ENCODE measurements at regions not wholly inside any gene's neighbourhood (a gene's known extent, or its start where the extent isn't known, plus 50 kb on each side); places are given as distances from the start of the nearest gene placed in this dataset.

- ChIA-PET CTCF (no interaction called here), POLR2A (no interaction called here)
- ATAC-seq (ENCODE audit: low read depth) = no peak
- no peaks in the 10 kb centered on the region for H3K9me3 Mint-ChIP-seq
- intact Hi-C loops (cut with micrococcal nuclease) = no loop called here
- H3K27ac Mint-ChIP-seq = no peak overlapping the region
- no peak for DNase-seq
- no peaks in the 10 kb centered on the region for H3K36me3 Mint-ChIP-seq (ENCODE audit: low read depth)
- no peak for TF ChIP-seq CTCF (IDR thresholded peaks at IDR 0.05)
- no peak overlapping the region for H3K4me3 Mint-ChIP-seq
- H3K4me1 Mint-ChIP-seq = no peaks in the 10 kb centered on the region
- peaks cover 9% of the 10 kb centered on the region for H3K27me3 Mint-ChIP-seq
Observed at GRCh38 chr2:120606931-120607330, 128.7 kb upstream of the GLI2 start.

GRCh38 chr2:120607506-120607905 lies 128.2 kb upstream of the GLI2 start:
- no peak for DNase-seq
- intact Hi-C loops (cut with micrococcal nuclease) = no loop called here
- no peaks in the 10 kb centered on the region for H3K9me3 Mint-ChIP-seq
- H3K4me3 Mint-ChIP-seq = no peak overlapping the region
- ATAC-seq (ENCODE audit: low read depth) = no peak
- H3K27me3 Mint-ChIP-seq = peaks cover 15% of the 10 kb centered on the region
- no peak overlapping the region for H3K27ac Mint-ChIP-seq
- CTCF ChIA-PET = no interaction called here
- H3K36me3 Mint-ChIP-seq (ENCODE audit: low read depth) = no peaks in the 10 kb centered on the region
- POLR2A ChIA-PET = no interaction called here
- H3K4me1 Mint-ChIP-seq = no peaks in the 10 kb centered on the region
- TF ChIP-seq CTCF (IDR thresholded peaks at IDR 0.05) = no peak

- no peak for TF ChIP-seq CTCF (IDR thresholded peaks at IDR 0.05)
- intact Hi-C loops (cut with micrococcal nuclease) = no loop called here
- ChIA-PET CTCF (no interaction called here), POLR2A (no interaction called here)
- no peak overlapping the region for H3K4me3 Mint-ChIP-seq
- no peaks in the 10 kb centered on the region for H3K9me3 Mint-ChIP-seq
- no peaks in the 10 kb centered on the region for H3K4me1 Mint-ChIP-seq
- no peak overlapping the region for H3K27ac Mint-ChIP-seq
- ATAC-seq (ENCODE audit: low read depth) = no peak
- DNase-seq = no peak
- no peaks in the 10 kb centered on the region for H3K36me3 Mint-ChIP-seq (ENCODE audit: low read depth)
- peaks cover 16% of the 10 kb centered on the region for H3K27me3 Mint-ChIP-seq
Observed at GRCh38 chr2:120607996-120608395, 127.7 kb upstream of the GLI2 start.

- no peaks in the 10 kb centered on the region for H3K9me3 Mint-ChIP-seq
Observed at GRCh38 chr2:120609826-120610395, 125.8 kb upstream of the GLI2 start.

GRCh38 chr2:120611016-120611415 lies 124.7 kb upstream of the GLI2 start:
- intact Hi-C loops (cut with micrococcal nuclease) = no loop called here
- ChIA-PET POLR2A (no interaction called here), CTCF (no interaction called here)

More at GRCh38 chr2:120609826-120610395, 125.8 kb upstream of the GLI2 start:
- TF ChIP-seq CTCF (IDR thresholded peaks at IDR 0.05) = no peak
- CTCF ChIA-PET = no interaction called here
- POLR2A ChIA-PET = no interaction called here
- ATAC-seq (ENCODE audit: low read depth) (no peak), DNase-seq (no peak)
- H3K27me3 Mint-ChIP-seq = peaks cover 19% of the 10 kb centered on the region
- no peak overlapping the region for H3K4me3 Mint-ChIP-seq
- no peaks in the 10 kb centered on the region for H3K4me1 Mint-ChIP-seq
- intact Hi-C loops (cut with micrococcal nuclease) = no loop called here
- H3K27ac Mint-ChIP-seq = no peak overlapping the region
- no peaks in the 10 kb centered on the region for H3K36me3 Mint-ChIP-seq (ENCODE audit: low read depth)

More at GRCh38 chr2:120611016-120611415, 124.7 kb upstream of the GLI2 start:
- ATAC-seq (ENCODE audit: low read depth) (no peak), DNase-seq (no peak)
- Mint-ChIP-seq H3K27ac (no peak overlapping the region), H3K36me3 (ENCODE audit: low read depth) (no peaks in the 10 kb centered on the region), H3K4me3 (no peak overlapping the region), H3K9me3 (no peaks in the 10 kb centered on the region), H3K4me1 (no peaks in the 10 kb centered on the region), H3K27me3 (peaks cover 14% of the 10 kb centered on the region)
- no peak for TF ChIP-seq CTCF (IDR thresholded peaks at IDR 0.05)

Measured in activated B cell treated with CpG ODN at 0.5 μM for 24 hours (primary cell).